Upper lobe of left lung (tissue), 4 donors: ENCODE measurements at regions not wholly inside any gene's neighbourhood (a gene's known extent, or its start where the extent isn't known, plus 50 kb on each side); places are given as distances from the start of the nearest gene placed in this dataset.

Experiments
- POLR2A ChIP-seq, 4 donors: fragments of 450-650 bp; IDR thresholded peaks; one replicate each; pipeline ENCODE4 v1.5.1; 2016 to 2017; ENCODE audit warnings: antibody characterized with exemption in 4 of 4, mild to moderate bottlenecking in 2 of 4
- TF ChIP-seq, protein P1 (sequence below), 6 experiments: fragments of 450-650 bp in 4 of 6; fragments of 200-600 bp in 2 of 6; sonication (generic) in 2 of 6; IDR thresholded peaks; one replicate each; pipeline ENCODE4 v1.5.1; 2016 to 2019; ENCODE audit warnings: antibody characterized with exemption in 6 of 6

DNA sequence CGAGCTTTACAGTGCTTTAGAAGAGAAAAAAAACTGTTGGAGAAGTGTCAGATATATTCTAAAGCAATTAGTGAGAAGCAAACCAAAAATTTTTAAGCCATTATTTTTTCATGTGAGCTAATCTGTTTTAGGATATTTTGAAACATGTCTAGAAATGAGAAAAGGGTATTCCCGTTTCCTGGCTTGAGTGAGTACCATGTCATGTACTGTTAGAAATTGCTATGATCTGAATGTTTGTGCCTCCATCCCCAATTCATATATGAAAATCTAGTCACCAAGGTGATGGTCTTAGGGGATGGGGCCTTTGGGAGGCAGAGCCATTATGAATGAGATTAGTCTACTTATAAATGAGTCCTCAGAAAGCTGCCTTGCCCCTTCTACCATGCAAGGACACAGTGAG lies 493.3 kb upstream of the GCFC2 start:
- TF ChIP-seq, protein P1, sequence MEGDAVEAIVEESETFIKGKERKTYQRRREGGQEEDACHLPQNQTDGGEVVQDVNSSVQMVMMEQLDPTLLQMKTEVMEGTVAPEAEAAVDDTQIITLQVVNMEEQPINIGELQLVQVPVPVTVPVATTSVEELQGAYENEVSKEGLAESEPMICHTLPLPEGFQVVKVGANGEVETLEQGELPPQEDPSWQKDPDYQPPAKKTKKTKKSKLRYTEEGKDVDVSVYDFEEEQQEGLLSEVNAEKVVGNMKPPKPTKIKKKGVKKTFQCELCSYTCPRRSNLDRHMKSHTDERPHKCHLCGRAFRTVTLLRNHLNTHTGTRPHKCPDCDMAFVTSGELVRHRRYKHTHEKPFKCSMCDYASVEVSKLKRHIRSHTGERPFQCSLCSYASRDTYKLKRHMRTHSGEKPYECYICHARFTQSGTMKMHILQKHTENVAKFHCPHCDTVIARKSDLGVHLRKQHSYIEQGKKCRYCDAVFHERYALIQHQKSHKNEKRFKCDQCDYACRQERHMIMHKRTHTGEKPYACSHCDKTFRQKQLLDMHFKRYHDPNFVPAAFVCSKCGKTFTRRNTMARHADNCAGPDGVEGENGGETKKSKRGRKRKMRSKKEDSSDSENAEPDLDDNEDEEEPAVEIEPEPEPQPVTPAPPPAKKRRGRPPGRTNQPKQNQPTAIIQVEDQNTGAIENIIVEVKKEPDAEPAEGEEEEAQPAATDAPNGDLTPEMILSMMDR (IDR thresholded peaks at IDR 0.05), result no peak
- TF ChIP-seq POLR2A (IDR thresholded peaks at IDR 0.05), result no peak
